ENCODE measurements at regions not wholly inside any gene's neighbourhood (a gene's known extent, or its start where the extent isn't known, plus 50 kb on each side); places are given as distances from the start of the nearest gene placed in this dataset.
"Not testable (repeated sequence)": the region's sequence is repeated elsewhere in the genome, so short reads cannot be mapped to it uniquely, and the experiment has no call there.

DNA sequence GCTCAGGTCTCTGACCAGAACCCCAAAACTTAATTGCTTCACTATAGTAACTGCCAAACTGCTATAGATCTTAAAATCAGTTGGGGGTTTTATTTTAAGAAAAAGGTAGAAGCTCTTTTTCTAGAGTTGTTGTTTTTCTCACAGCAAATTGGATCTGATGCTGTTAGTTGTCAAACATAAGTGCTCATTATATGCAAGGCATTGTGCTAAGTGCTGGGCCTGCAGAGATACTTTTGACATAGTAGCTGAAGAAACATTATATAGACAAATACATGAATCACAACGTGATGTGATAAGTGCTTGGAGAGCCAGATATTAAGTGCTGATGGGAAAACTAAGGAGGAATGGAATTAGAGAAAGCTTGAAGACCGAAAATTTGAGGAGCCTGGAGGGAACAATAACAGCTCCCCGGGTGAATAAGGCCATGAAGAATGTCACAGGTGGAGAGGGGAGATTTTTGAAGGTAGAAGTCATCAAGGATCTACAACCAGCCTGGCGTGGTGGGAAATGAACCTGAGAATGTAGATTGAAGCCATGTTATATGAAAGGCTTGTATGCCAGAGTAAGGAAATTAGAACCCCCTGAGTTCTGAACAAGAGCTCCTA lies 126.5 kb downstream of the DYRK2 start:
- H3K4me1 ChIP-seq (ENCODE audit: control insufficient read depth, insufficient read depth, low read length) = no peaks in the 10 kb centered on the region
- no peak overlapping the region for H3K4me3 ChIP-seq (ENCODE audit: low read length)
- H3K27me3 ChIP-seq (ENCODE audit: control insufficient read depth, insufficient read depth, low read length) = no peaks in the 10 kb centered on the region
- 33% methylated on average over 1 of the region's 4 CpGs for WGBS (ENCODE audit: insufficient coverage, low lambda C conversion rate)
- H3K27ac ChIP-seq (ENCODE audit: low read length) = no peak overlapping the region
- H3K9me3 ChIP-seq (ENCODE audit: control insufficient read depth, low read depth, low read length) = no peaks in the 10 kb centered on the region
- no peak for DNase-seq
- no peaks in the 10 kb centered on the region for H3K36me3 ChIP-seq (ENCODE audit: control insufficient read depth, insufficient read depth, low read length)

DNA sequence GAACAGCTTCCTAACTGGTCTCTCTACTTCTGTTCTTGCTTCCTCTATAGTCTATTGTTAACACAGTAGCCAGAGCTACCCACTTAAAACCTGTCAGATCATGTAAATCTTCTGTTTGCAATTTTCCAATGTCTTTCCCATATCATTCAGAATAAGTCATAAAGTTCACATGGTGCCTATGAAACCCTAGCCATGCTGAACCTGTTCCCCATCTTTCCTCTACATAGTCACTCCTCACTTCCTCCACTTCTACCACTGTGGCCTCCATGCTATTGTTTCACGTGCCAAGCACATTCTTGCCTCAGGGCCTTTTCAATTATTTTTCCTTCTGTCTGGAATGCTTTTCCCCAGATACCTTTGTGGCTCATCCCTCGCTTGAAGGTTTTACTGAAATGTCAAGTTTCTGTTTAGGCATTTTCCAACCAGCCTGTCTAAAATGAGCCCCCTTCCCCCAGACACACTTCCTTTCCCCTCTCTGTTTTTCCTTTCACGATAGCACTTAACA lies 132.1 kb downstream of the DYRK2 start:
- Histone ChIP-seq H3K27ac (ENCODE audit: low read length) (no peak overlapping the region), H3K9me3 (ENCODE audit: control insufficient read depth, low read depth, low read length) (no peaks in the 10 kb centered on the region), H3K27me3 (ENCODE audit: control insufficient read depth, insufficient read depth, low read length) (no peaks in the 10 kb centered on the region), H3K4me1 (ENCODE audit: control insufficient read depth, insufficient read depth, low read length) (no peaks in the 10 kb centered on the region), H3K4me3 (ENCODE audit: low read length) (no peak overlapping the region), H3K36me3 (ENCODE audit: control insufficient read depth, insufficient read depth, low read length) (no peaks in the 10 kb centered on the region)
- DNase-seq = no peak
- 96% methylated on average over 3 of the region's 3 CpGs for WGBS (ENCODE audit: insufficient coverage, low lambda C conversion rate)

DNA sequence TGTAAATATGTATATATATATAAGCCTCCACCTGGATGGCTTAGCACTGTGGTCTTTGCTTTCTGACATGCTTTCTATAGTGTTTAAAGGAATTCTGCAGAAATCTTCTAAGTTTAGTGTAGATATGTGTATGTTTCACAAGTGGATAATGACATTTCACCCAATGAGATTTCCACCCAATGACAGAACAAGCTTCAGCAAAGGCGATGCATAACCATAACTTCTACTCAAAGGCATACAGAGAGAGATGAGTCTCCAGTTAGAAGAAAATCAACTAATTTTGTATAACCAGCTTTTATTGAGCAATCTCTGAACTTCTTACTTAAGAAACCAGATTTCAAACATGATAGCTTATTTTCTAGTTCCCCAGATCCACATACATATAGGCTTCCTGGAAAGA lies 134.0 kb downstream of the DYRK2 start:
- Histone ChIP-seq H3K27me3 (ENCODE audit: control insufficient read depth, insufficient read depth, low read length) (no peaks in the 10 kb centered on the region), H3K4me3 (ENCODE audit: low read length) (no peak overlapping the region), H3K36me3 (ENCODE audit: control insufficient read depth, insufficient read depth, low read length) (no peaks in the 10 kb centered on the region), H3K4me1 (ENCODE audit: control insufficient read depth, insufficient read depth, low read length) (no peaks in the 10 kb centered on the region), H3K9me3 (ENCODE audit: control insufficient read depth, low read depth, low read length) (no peaks in the 10 kb centered on the region), H3K27ac (ENCODE audit: low read length) (no peak overlapping the region)
- no peak for DNase-seq
- WGBS (ENCODE audit: insufficient coverage, low lambda C conversion rate) = no CpG with 5 or more reads among the region's 1 CpG

DNA sequence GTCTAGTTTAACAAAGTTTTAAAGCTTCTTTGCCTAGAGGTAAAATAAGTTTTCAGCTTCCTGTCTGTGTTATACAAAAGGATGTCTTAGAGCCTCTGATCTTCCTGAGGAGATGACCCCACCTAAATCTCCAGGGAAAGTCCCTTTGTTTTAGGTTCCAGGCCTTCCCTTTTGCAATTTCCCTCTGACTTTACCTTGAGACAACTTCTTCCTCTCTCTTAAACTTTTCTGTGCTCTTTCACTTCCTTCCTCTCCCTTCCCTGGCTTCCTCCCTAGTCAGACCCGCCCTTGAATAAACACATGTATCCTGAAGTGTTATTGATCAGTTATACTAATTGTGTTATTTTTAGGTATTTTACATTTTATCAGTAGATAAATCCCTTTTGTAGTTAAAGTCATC lies 134.8 kb downstream of the DYRK2 start:
- H3K4me3 ChIP-seq (ENCODE audit: low read length) = no peak overlapping the region
- WGBS (ENCODE audit: insufficient coverage, low lambda C conversion rate) = no CpG with 5 or more reads among the region's 1 CpG

DNA sequence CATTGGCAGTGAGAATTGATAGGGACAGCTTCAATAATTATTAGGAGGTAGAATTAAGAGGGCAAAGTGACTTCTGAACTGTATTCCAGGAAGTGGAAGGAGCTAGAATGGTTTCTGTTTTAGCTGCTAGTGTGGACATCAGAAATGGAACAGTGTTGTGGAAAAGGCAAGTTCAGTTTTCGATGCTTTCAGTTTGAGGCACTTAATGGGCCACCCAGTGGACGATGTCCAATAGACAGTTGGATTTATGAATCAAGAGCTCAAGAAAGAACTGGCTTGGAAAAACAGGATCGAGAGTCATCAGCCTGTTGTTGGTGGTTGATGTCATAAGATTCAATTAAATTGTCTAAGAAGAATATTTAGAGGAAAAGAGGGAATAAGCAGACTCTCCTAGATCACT lies 136.3 kb downstream of the DYRK2 start:
- no peaks in the 10 kb centered on the region for H3K27me3 ChIP-seq (ENCODE audit: control insufficient read depth, insufficient read depth, low read length)
- no peaks in the 10 kb centered on the region for H3K9me3 ChIP-seq (ENCODE audit: control insufficient read depth, low read depth, low read length)
- H3K4me1 ChIP-seq (ENCODE audit: control insufficient read depth, insufficient read depth, low read length) = no peaks in the 10 kb centered on the region
- no peak for DNase-seq
- no peak overlapping the region for H3K27ac ChIP-seq (ENCODE audit: low read length)
- H3K4me3 ChIP-seq (ENCODE audit: low read length) = no peak overlapping the region
- H3K36me3 ChIP-seq (ENCODE audit: control insufficient read depth, insufficient read depth, low read length) = no peaks in the 10 kb centered on the region
- whole genome bisulfite sequencing (ENCODE audit: insufficient coverage, low lambda C conversion rate) = 100% methylated on average over 2 of the region's 3 CpGs

More for the DNA sequence above, 134.8 kb downstream of the DYRK2 start:
- H3K27ac ChIP-seq (ENCODE audit: low read length) = no peak overlapping the region
- no peaks in the 10 kb centered on the region for H3K27me3 ChIP-seq (ENCODE audit: control insufficient read depth, insufficient read depth, low read length)
- no peak for DNase-seq
- H3K4me1 ChIP-seq (ENCODE audit: control insufficient read depth, insufficient read depth, low read length) = no peaks in the 10 kb centered on the region
- no peaks in the 10 kb centered on the region for H3K9me3 ChIP-seq (ENCODE audit: control insufficient read depth, low read depth, low read length)
- H3K36me3 ChIP-seq (ENCODE audit: control insufficient read depth, insufficient read depth, low read length) = no peaks in the 10 kb centered on the region

DNA sequence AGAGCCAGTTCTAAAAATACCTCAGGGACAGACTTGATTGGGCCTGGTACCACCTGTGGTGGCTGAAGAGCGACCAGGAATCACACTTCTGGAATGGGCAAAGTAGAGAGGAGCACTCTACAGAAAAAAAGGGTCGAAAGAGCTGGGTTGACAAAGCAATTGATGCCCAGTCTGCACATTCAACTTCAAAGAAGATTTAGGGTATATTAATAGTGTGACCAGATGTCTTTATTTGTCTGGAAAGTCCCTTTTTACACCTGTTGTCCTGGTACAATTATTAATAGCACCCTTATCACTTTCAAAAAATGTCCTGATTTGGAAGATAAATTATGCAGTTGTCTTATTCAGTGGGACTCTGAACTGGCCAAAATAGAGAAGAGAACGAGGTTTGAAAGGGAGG lies 137.5 kb downstream of the DYRK2 start:
- H3K4me1 ChIP-seq (ENCODE audit: control insufficient read depth, insufficient read depth, low read length) = no peaks in the 10 kb centered on the region
- no peak overlapping the region for H3K27ac ChIP-seq (ENCODE audit: low read length)
- H3K9me3 ChIP-seq (ENCODE audit: control insufficient read depth, low read depth, low read length) = no peaks in the 10 kb centered on the region
- no peaks in the 10 kb centered on the region for H3K36me3 ChIP-seq (ENCODE audit: control insufficient read depth, insufficient read depth, low read length)
- no peaks in the 10 kb centered on the region for H3K27me3 ChIP-seq (ENCODE audit: control insufficient read depth, insufficient read depth, low read length)
- 83% methylated on average over 1 of the region's 3 CpGs for WGBS (ENCODE audit: insufficient coverage, low lambda C conversion rate)
- no peak overlapping the region for H3K4me3 ChIP-seq (ENCODE audit: low read length)
- DNase-seq = no peak

DNA sequence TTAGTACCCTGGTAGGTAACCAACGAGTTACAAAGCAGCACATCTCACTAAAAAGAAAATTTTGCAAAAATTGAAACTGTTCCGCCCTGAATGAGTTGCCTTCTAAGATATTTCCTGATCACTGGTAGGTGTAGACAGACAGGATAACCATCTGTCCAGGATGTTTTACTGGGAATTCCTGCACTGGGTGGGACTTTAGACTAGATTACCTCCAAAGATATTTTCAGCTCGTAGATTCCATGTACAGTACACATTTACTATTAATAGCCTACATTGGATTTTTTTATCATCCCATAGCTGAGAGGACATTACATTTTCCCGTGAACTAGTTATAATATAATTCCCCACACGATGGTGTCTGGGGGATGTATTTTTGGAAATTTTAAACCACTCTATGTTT lies 139.6 kb downstream of the DYRK2 start:
- H3K27ac ChIP-seq (ENCODE audit: low read length) = no peak overlapping the region
- no peaks in the 10 kb centered on the region for H3K36me3 ChIP-seq (ENCODE audit: control insufficient read depth, insufficient read depth, low read length)
- WGBS (ENCODE audit: insufficient coverage, low lambda C conversion rate) = 60% methylated on average over 2 of the region's 5 CpGs
- no peaks in the 10 kb centered on the region for H3K4me1 ChIP-seq (ENCODE audit: control insufficient read depth, insufficient read depth, low read length)
- DNase-seq = no peak
- H3K9me3 ChIP-seq (ENCODE audit: control insufficient read depth, low read depth, low read length) = peaks cover 6% of the 10 kb centered on the region
- no peaks in the 10 kb centered on the region for H3K27me3 ChIP-seq (ENCODE audit: control insufficient read depth, insufficient read depth, low read length)
- H3K4me3 ChIP-seq (ENCODE audit: low read length) = no peak overlapping the region

DNA sequence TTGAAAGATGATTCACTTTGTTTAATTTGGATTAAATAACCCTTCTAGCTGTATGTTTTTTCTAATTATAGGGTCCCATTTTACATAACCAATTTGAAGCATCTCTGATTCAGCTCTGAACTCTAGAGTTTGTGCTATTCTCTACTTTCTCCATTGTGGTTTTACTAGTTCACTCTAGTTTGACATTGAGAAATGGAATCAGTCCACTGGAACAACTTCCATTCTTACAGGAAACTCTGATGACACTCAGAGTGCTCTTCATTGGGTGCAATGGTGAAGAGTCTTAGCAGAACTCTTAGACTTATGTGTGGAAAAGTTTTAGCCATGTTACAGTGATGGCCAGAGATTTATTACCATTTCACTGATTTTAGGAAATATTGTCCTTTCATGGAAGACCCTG lies 140.7 kb downstream of the DYRK2 start:
- no peak overlapping the region for H3K4me3 ChIP-seq (ENCODE audit: low read length)
- DNase-seq = no peak
- peaks cover 6% of the 10 kb centered on the region for H3K9me3 ChIP-seq (ENCODE audit: control insufficient read depth, low read depth, low read length)
- no peaks in the 10 kb centered on the region for H3K36me3 ChIP-seq (ENCODE audit: control insufficient read depth, insufficient read depth, low read length)
- no peaks in the 10 kb centered on the region for H3K27me3 ChIP-seq (ENCODE audit: control insufficient read depth, insufficient read depth, low read length)
- no peaks in the 10 kb centered on the region for H3K4me1 ChIP-seq (ENCODE audit: control insufficient read depth, insufficient read depth, low read length)
- H3K27ac ChIP-seq (ENCODE audit: low read length) = no peak overlapping the region

DNA sequence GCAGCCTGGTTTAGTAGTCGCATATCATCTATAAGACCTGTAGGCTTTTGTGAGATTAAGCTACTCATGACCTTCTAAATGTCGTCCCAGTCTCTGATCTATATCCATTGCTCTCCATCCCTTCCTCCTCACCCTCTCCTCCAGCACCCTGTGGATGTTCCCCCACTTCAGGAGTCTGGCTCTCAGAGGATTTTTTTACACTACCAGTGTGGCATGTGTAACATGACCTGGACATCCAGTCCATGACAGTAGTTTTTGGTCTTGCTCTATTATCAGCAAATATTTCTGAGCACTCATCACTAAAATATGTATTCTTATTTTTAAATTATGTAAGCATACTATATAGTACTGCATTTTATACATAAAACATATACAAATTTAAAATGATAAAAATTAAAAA lies 142.1 kb downstream of the DYRK2 start:
- DNase-seq = no peak
- H3K27me3 ChIP-seq (ENCODE audit: control insufficient read depth, insufficient read depth, low read length) = no peaks in the 10 kb centered on the region
- peaks cover 6% of the 10 kb centered on the region for H3K9me3 ChIP-seq (ENCODE audit: control insufficient read depth, low read depth, low read length)
- no peaks in the 10 kb centered on the region for H3K36me3 ChIP-seq (ENCODE audit: control insufficient read depth, insufficient read depth, low read length)
- H3K4me3 ChIP-seq (ENCODE audit: low read length) = no peak overlapping the region
- WGBS (ENCODE audit: insufficient coverage, low lambda C conversion rate) = no CpG with 5 or more reads among the region's 2 CpGs
- peaks cover 6% of the 10 kb centered on the region for H3K4me1 ChIP-seq (ENCODE audit: control insufficient read depth, insufficient read depth, low read length)
- no peak overlapping the region for H3K27ac ChIP-seq (ENCODE audit: low read length)

DNA sequence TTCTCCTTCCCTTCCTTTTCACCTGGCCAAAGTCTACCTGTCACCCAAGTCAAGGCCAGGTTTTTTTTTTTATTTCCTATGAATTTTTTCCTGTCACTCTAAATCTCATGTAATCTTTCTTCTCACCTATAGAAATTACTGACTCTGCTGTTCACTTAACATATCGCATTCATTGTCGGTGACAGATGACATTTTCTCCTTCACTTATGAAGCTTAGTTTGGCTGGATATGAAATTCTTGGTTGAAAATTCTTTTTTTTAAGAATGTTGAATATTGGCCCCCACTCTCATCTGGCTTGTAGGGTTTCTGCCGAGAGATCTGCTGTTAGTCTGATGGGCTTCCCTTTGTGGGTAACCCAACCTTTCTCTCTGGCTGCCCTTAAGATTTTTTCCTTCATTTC lies 142.8 kb downstream of the DYRK2 start:
- DNase-seq; H3K4me3 ChIP-seq (ENCODE audit: low read length); H3K27me3 ChIP-seq (ENCODE audit: control insufficient read depth, insufficient read depth, low read length); H3K27ac ChIP-seq (ENCODE audit: low read length); H3K9me3 ChIP-seq (ENCODE audit: control insufficient read depth, low read depth, low read length); H3K36me3 ChIP-seq (ENCODE audit: control insufficient read depth, insufficient read depth, low read length): not testable (repeated sequence)
- H3K4me1 ChIP-seq (ENCODE audit: control insufficient read depth, insufficient read depth, low read length) = peaks cover 11% of the 10 kb centered on the region
- WGBS (ENCODE audit: insufficient coverage, low lambda C conversion rate) = 90% methylated on average over 2 of the region's 3 CpGs

DNA sequence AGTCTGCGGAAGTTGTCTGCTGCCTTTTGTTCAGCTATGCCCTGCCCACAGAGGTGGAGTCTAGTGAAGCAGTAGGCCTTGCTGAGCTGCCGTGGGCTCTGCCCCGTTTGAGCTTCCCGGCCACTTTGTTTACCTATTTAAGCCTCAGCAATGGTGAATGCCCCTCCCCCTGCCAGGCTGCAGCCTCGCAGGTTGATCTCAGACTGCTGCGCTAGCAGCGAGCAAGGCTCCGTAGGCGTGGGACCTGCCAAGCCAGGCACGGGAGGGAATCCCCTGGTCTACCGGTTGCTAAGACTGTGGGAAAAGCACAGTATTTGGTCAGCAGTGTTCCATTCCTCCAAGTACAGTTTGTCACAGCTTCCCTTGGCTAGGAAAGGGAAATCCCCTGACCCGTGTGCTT lies 143.6 kb downstream of the DYRK2 start:
- no peak for DNase-seq
- H3K4me1 ChIP-seq (ENCODE audit: control insufficient read depth, insufficient read depth, low read length) = peaks cover 13% of the 10 kb centered on the region
- H3K4me3 ChIP-seq (ENCODE audit: low read length) = no peak overlapping the region
- H3K9me3 ChIP-seq (ENCODE audit: control insufficient read depth, low read depth, low read length) = peaks cover 6% of the 10 kb centered on the region
- no peak overlapping the region for H3K27ac ChIP-seq (ENCODE audit: low read length)
- no CpG with 5 or more reads among the region's 12 CpGs for WGBS (ENCODE audit: insufficient coverage, low lambda C conversion rate)
- H3K36me3 ChIP-seq (ENCODE audit: control insufficient read depth, insufficient read depth, low read length) = no peaks in the 10 kb centered on the region
- H3K27me3 ChIP-seq (ENCODE audit: control insufficient read depth, insufficient read depth, low read length) = no peaks in the 10 kb centered on the region
